HG02759 (cell line): ENCODE measurements at regions not wholly inside any gene's neighbourhood (a gene's known extent, or its start where the extent isn't known, plus 50 kb on each side); places are given as distances from the start of the nearest gene placed in this dataset.

Source experiments
- ATAC-seq: cut with Tn5 transposase; IDR thresholded peaks from one replicate; pipeline ENCODE4 v1.9.1; 2021; ENCODE audit warnings: mild to moderate bottlenecking, moderate library complexity; ENCODE audit not compliant: unreplicated experiment

GRCh38 chr14:86882818-86883217, 1110.2 kb downstream of the GALC start:
- ATAC-seq: no peak

- no peak for ATAC-seq
Measured at GRCh38 chr14:86865934-86866333, 1127.0 kb downstream of the GALC start.

GRCh38 chr14:86858591-86858990, 1134.4 kb downstream of the GALC start:
- no peak for ATAC-seq

- ATAC-seq: no peak
Measured at GRCh38 chr14:86858031-86858430, 1135.0 kb downstream of the GALC start.

- no peak for ATAC-seq
Measured at GRCh38 chr14:86852530-86852929, 1140.5 kb downstream of the GALC start.

GRCh38 chr14:86847140-86847539, 1145.8 kb downstream of the GALC start:
- ATAC-seq: no peak

GRCh38 chr14:86838363-86838762, 1154.6 kb downstream of the GALC start:
- ATAC-seq: no peak

GRCh38 chr14:86826661-86827060, 1166.3 kb downstream of the GALC start:
- no peak for ATAC-seq

GRCh38 chr14:86824167-86824566, 1168.8 kb downstream of the GALC start:
- no peak for ATAC-seq

- no peak for ATAC-seq
Measured at GRCh38 chr14:86823581-86823980, 1169.4 kb downstream of the GALC start.

GRCh38 chr14:86815341-86815740, 1177.6 kb downstream of the GALC start:
- ATAC-seq: no peak

- ATAC-seq: no peak
Measured at GRCh38 chr14:86802726-86803125, 1190.3 kb downstream of the GALC start.

- no peak for ATAC-seq
Measured at GRCh38 chr14:86799244-86799647, 1193.7 kb downstream of the GALC start.

GRCh38 chr14:86798330-86798729, 1194.7 kb downstream of the GALC start:
- no peak for ATAC-seq

GRCh38 chr14:86797075-86797351, 1196.0 kb downstream of the GALC start:
- no peak for ATAC-seq

- no peak for ATAC-seq
Measured at GRCh38 chr14:86796221-86797074, 1196.5 kb downstream of the GALC start.

- ATAC-seq: no peak
Measured at GRCh38 chr14:86794689-86795088, 1198.3 kb downstream of the GALC start.

GRCh38 chr14:86790408-86791364, 1202.3 kb downstream of the GALC start:
- ATAC-seq: no peak

- no peak for ATAC-seq
Measured at GRCh38 chr14:86788224-86788623, 1204.8 kb downstream of the GALC start.

GRCh38 chr14:86787717-86788116, 1205.3 kb downstream of the GALC start:
- no peak for ATAC-seq

GRCh38 chr14:86782092-86782580, 1210.8 kb downstream of the GALC start:
- no peak for ATAC-seq
